H1 (cell line): ENCODE measurements at regions not wholly inside any gene's neighbourhood (a gene's known extent, or its start where the extent isn't known, plus 50 kb on each side); places are given as distances from the start of the nearest gene placed in this dataset.

Source experiments
- CTCF ChIA-PET: fragments of 300-600 bp; sonication (Branson Sonifier 250); formaldehyde crosslinking; loops from one replicate; lab custom pipeline; 2021; ENCODE audit not compliant: partially characterized antibody; lab: Charles Lee
- POLR2A ChIA-PET: fragments of 300-600 bp; sonication (Branson Sonifier 250); formaldehyde crosslinking; loops from one replicate; lab custom pipeline; 2021; ENCODE audit warnings: inconsistent platforms; ENCODE audit not compliant: partially characterized antibody; lab: Charles Lee
- DNase-seq, 2 experiments: peaks; one replicate each; pipeline versions ENCODE4 v3.0.0 to v3.0.0-alpha.2; 2010 to 2022; ENCODE audit warnings: low spot score in 2 of 2, low read depth in 1 of 2, mixed read lengths in 1 of 2
- FAIRE-seq: peaks from 2 replicates; lab custom pipeline; 2011; peaks lifted over from hg19 to GRCh38; lab: Jason Lieb, UNC
- H2AFZ ChIP-seq: 2 replicates; pipeline ENCODE4 v1.8.1; 2012; ENCODE audit warnings: low read length, inconsistent platforms
- H2AK5ac ChIP-seq: 2 replicates; pipeline ENCODE4 v1.6.1; 2013; ENCODE audit warnings: low read depth, low read length
- H2BK120ac ChIP-seq: replicated peaks from 2 replicates; pipeline ENCODE3; 2013; ENCODE audit warnings: low read depth, low read length, inconsistent platforms
- H2BK12ac ChIP-seq: 2 replicates; pipeline ENCODE4 v1.6.1; 2013; ENCODE audit warnings: low read depth, low read length
- H2BK15ac ChIP-seq: 2 replicates; pipeline ENCODE4 v1.6.1; 2013; ENCODE audit warnings: low read length
- H2BK20ac ChIP-seq: 2 replicates; pipeline ENCODE4 v1.6.1; 2013; ENCODE audit warnings: low read length
- H2BK5ac ChIP-seq: 2 replicates; pipeline ENCODE4 v1.6.1; 2013; ENCODE audit warnings: low read depth, low read length
- H3K14ac ChIP-seq: 2 replicates; pipeline ENCODE4 v1.6.1; 2013; ENCODE audit warnings: inconsistent platforms; ENCODE audit not compliant: insufficient read length
- H3K18ac ChIP-seq: 2 replicates; pipeline ENCODE4 v1.6.1; 2013; ENCODE audit warnings: low read length; ENCODE audit errors: extremely low read depth
- H3K23ac ChIP-seq: 2 replicates; pipeline ENCODE4 v1.6.1; 2013; ENCODE audit warnings: inconsistent platforms; ENCODE audit not compliant: insufficient read length
- H3K23me2 ChIP-seq: 2 replicates; pipeline ENCODE4 v1.6.1; 2013; ENCODE audit warnings: low read depth, low read length
- H3K27ac ChIP-seq: 2 replicates; pipeline ENCODE4 v1.6.1; 2011; ENCODE audit warnings: low read depth, low read length, inconsistent platforms
- H3K27me3 ChIP-seq, 4 experiments: replicated peaks in 1 of 4; 1 replicate in 1 of 4; 2 replicates in 3 of 4; pipeline versions ENCODE4 v1.6.1 to v1.8.1; 2011 to 2013; ENCODE audit warnings: low read length in 3 of 4, mild to moderate bottlenecking in 3 of 4, inconsistent platforms in 2 of 4, mixed read lengths in 2 of 4, moderate library complexity in 1 of 4; ENCODE audit not compliant: control insufficient read depth in 3 of 4, insufficient read depth in 3 of 4; ENCODE audit errors: extremely low read depth in 1 of 4
- H3K36me3 ChIP-seq, 4 experiments: 2 replicates each; pipeline versions ENCODE4 v1.6.1 to v1.8.1; 2011 to 2013; ENCODE audit warnings: mild to moderate bottlenecking in 4 of 4, low read length in 3 of 4, moderate library complexity in 2 of 4, control low read depth in 1 of 4, inconsistent platforms in 1 of 4; ENCODE audit not compliant: insufficient read depth in 4 of 4, control insufficient read depth in 2 of 4
- H3K4ac ChIP-seq: replicated peaks from 2 replicates; pipeline ENCODE3; 2013; ENCODE audit warnings: low read length, low read depth, mixed read lengths, inconsistent platforms; ENCODE audit not compliant: insufficient read length
- H3K4me1 ChIP-seq, 4 experiments: replicated peaks in 1 of 4; 1 replicate in 1 of 4; 2 replicates in 3 of 4; pipeline versions ENCODE4 v1.6.1 to v1.8.1; 2011 to 2013; ENCODE audit warnings: low read length in 3 of 4, inconsistent platforms in 2 of 4, mixed read lengths in 1 of 4; ENCODE audit not compliant: insufficient read depth in 4 of 4, control insufficient read depth in 3 of 4
- H3K4me2 ChIP-seq, 2 experiments: 2 replicates each; pipeline versions ENCODE4 v1.6.1 to v1.8.1; 2011 to 2013; ENCODE audit warnings: low read depth in 2 of 2, low read length in 2 of 2, control low read depth in 1 of 2, inconsistent platforms in 1 of 2, mild to moderate bottlenecking in 1 of 2; ENCODE audit not compliant: insufficient read depth in 1 of 2
- H3K4me3 ChIP-seq, 4 experiments: fragments of 200-600, 300-600 bp in 1 of 4; sonication (generic), shearing (Covaris generic), sonication (Bioruptor Twin) in 1 of 4; 2 replicates each; pipeline versions ENCODE4 v1.5.1 to v1.8.1; 2011 to 2016; ENCODE audit warnings: low read length in 4 of 4, low read depth in 3 of 4, control low read depth in 2 of 4, inconsistent platforms in 2 of 4, mild to moderate bottlenecking in 2 of 4, mixed read lengths in 1 of 4, moderate library complexity in 1 of 4; ENCODE audit not compliant: insufficient read depth in 2 of 4; ENCODE audit errors: extremely low read depth in 1 of 4
- H3K56ac ChIP-seq: replicated peaks from 2 replicates; pipeline ENCODE3; 2013; ENCODE audit warnings: low read depth, mild to moderate bottlenecking, mixed read lengths, low read length, inconsistent platforms; ENCODE audit not compliant: insufficient read length
- H3K79me1 ChIP-seq: 2 replicates; pipeline ENCODE4 v1.6.1; 2013; ENCODE audit warnings: low read depth, low read length, control low read depth
- H3K79me2 ChIP-seq, 2 experiments: 2 replicates each; pipeline versions ENCODE4 v1.6.1 to v1.8.1; 2012 to 2013; ENCODE audit warnings: low read length in 2 of 2, mild to moderate bottlenecking in 2 of 2, inconsistent platforms in 1 of 2; ENCODE audit not compliant: insufficient read depth in 2 of 2, control insufficient read depth in 1 of 2
- H3K9ac ChIP-seq, 4 experiments: replicated peaks in 1 of 4; 1 replicate in 1 of 4; 2 replicates in 3 of 4; pipeline versions ENCODE4 v1.6.1 to v1.8.1; 2011 to 2013; ENCODE audit warnings: low read depth in 3 of 4, low read length in 3 of 4, control low read depth in 2 of 4, mild to moderate bottlenecking in 2 of 4, moderate library complexity in 2 of 4, inconsistent platforms in 1 of 4; ENCODE audit errors: extremely low read depth in 1 of 4
- H3K9me3 ChIP-seq, 2 experiments: 2 replicates each; pipeline versions ENCODE4 v1.6.1 to v1.8.1; 2012 to 2013; ENCODE audit warnings: mild to moderate bottlenecking in 2 of 2, moderate library complexity in 2 of 2, control low read depth in 1 of 2, inconsistent platforms in 1 of 2, low read depth in 1 of 2, low read length in 1 of 2, mixed read lengths in 1 of 2; ENCODE audit not compliant: insufficient read depth in 2 of 2
- H4K20me1 ChIP-seq, 2 experiments: replicated peaks in 1 of 2; 2 replicates each; pipeline versions ENCODE3 to v1.8.1; 2011 to 2013; ENCODE audit warnings: inconsistent platforms in 2 of 2, low read length in 2 of 2, mild to moderate bottlenecking in 1 of 2; ENCODE audit not compliant: insufficient read depth in 2 of 2, control insufficient read depth in 1 of 2
- H4K5ac ChIP-seq: 2 replicates; pipeline ENCODE4 v1.6.1; 2013; ENCODE audit warnings: low read length, low read depth, mixed read lengths, inconsistent platforms; ENCODE audit not compliant: insufficient read length
- H4K8ac ChIP-seq: 2 replicates; pipeline ENCODE4 v1.8.0; 2013; ENCODE audit warnings: mild to moderate bottlenecking, moderate library complexity, low read length, inconsistent platforms; ENCODE audit not compliant: insufficient read depth; ENCODE audit errors: extremely low read depth
- H4K91ac ChIP-seq: replicated peaks from 2 replicates; pipeline ENCODE3; 2013; ENCODE audit warnings: low read length, mixed read lengths, inconsistent platforms; ENCODE audit not compliant: insufficient read length
- ATF2 ChIP-seq: IDR thresholded peaks from 2 replicates; pipeline ENCODE4 v1.6.1; 2012; ENCODE audit warnings: low read length, inconsistent platforms
- BCL11A ChIP-seq, 2 experiments: IDR thresholded peaks; one replicate each; pipeline ENCODE4 v1.6.1; 2011; ENCODE audit warnings: low read depth in 2 of 2, low read length in 2 of 2, mild to moderate bottlenecking in 2 of 2
- BRCA1 ChIP-seq: IDR thresholded peaks from 2 replicates; pipeline ENCODE4 v1.6.1; 2012; ENCODE audit warnings: low read depth, low read length, improper control_type of control experiment
- EGR1 ChIP-seq: IDR thresholded peaks from 2 replicates; pipeline ENCODE4 v1.6.1; 2011; ENCODE audit warnings: low read depth, low read length, borderline replicate concordance
- GABPA ChIP-seq: IDR thresholded peaks from 2 replicates; pipeline ENCODE4 v1.6.1; 2011; ENCODE audit warnings: mild to moderate bottlenecking, low read length, moderate library complexity, borderline replicate concordance; ENCODE audit not compliant: insufficient read depth
- HDAC2 ChIP-seq, 2 experiments: fragments of 300-600 bp in 1 of 2; sonication (generic) in 1 of 2; IDR thresholded peaks; 2 replicates each; pipeline ENCODE4 v1.6.1; 2011 to 2012; ENCODE audit warnings: low read depth in 2 of 2, low read length in 2 of 2, mild to moderate bottlenecking in 2 of 2, moderate library complexity in 2 of 2, borderline replicate concordance in 1 of 2, inconsistent platforms in 1 of 2
- JUN ChIP-seq: IDR thresholded peaks from 2 replicates; pipeline ENCODE4 v1.6.1; 2011; ENCODE audit warnings: low read depth, mild to moderate bottlenecking, improper control_type of control experiment, low read length
- KDM1A ChIP-seq: fragments of 200-600, 300-600 bp; sonication (generic); IDR thresholded peaks from 2 replicates; pipeline ENCODE4 v1.7.1; 2016; ENCODE audit warnings: mild to moderate bottlenecking, low read length, borderline replicate concordance
- SIRT6 ChIP-seq: IDR thresholded peaks from one replicate; pipeline ENCODE4 v1.7.1; 2012; ENCODE audit warnings: low read length, inconsistent platforms
- WGBS, 2 experiments: shearing (Covaris generic) in 1 of 2; methylation state at CpG; one replicate each; pipeline versions ENCODE4 v1.1.6 to v1.1.7; 2013 to 2015; ENCODE audit warnings: low lambda C conversion rate in 2 of 2, mixed read lengths in 2 of 2, inconsistent platforms in 1 of 2, low coverage in 1 of 2, missing lambda C conversion rate in 1 of 2; ENCODE audit not compliant: insufficient replicate concordance in 2 of 2, insufficient coverage in 1 of 2, insufficient read length in 1 of 2; ENCODE audit errors: extremely low coverage in 1 of 2, missing lambda C conversion rate in 1 of 2; 5-methylcytosine and 5-hydroxymethylcytosine counted together
- TF ChIP-seq, protein P1 (sequence below): IDR thresholded peaks from 2 replicates; pipeline ENCODE4 v1.6.1; 2012; ENCODE audit warnings: inconsistent platforms

GRCh38 chr9:119986713-119987112 lies 593.3 kb downstream of the CDK5RAP2 start:
- H3K79me2 ChIP-seq, result no peaks in the 10 kb centered on the region
- no peak overlapping the region for H2BK120ac ChIP-seq
- H3K14ac ChIP-seq, result no peak overlapping the region
- H3K9me3 ChIP-seq, result no peaks in the 10 kb centered on the region
- H4K5ac ChIP-seq, result no peak overlapping the region
- CTCF ChIA-PET, result interaction anchor here (2.5 kb wide), 1 partner anchor 18 kb away, joined by 7 read pairs; no protein-coding TSS in a partner anchor
- H3K36me3 ChIP-seq, result no peaks in the 10 kb centered on the region
- no peak overlapping the region for H3K18ac ChIP-seq
- H3K23ac ChIP-seq, result no peak overlapping the region
- no peak overlapping the region for H3K56ac ChIP-seq
- DNase-seq, result no peak
- no peak overlapping the region for H3K4me3 ChIP-seq
- H3K27me3 ChIP-seq, result no peaks in the 10 kb centered on the region
- H2AK5ac ChIP-seq, result no peak overlapping the region
- no peak overlapping the region for H2BK20ac ChIP-seq
- no peak overlapping the region for H2BK5ac ChIP-seq
- H2AFZ ChIP-seq, result no peak overlapping the region
- no peaks in the 10 kb centered on the region for H3K79me1 ChIP-seq
- no peak overlapping the region for H3K4ac ChIP-seq
- no peak overlapping the region for H3K9ac ChIP-seq
- no peaks in the 10 kb centered on the region for H3K23me2 ChIP-seq
- no peak overlapping the region for H2BK15ac ChIP-seq
- H2BK12ac ChIP-seq, result no peak overlapping the region
- FAIRE-seq, result no peak
- no peak overlapping the region for H3K27ac ChIP-seq
- H3K4me1 ChIP-seq, result no peaks in the 10 kb centered on the region
- WGBS, 2 experiments, result 86% methylated on average over 11 of the region's 11 CpGs; no CpG with 5 or more reads in 1 of the 2 experiments
- POLR2A ChIA-PET, result no interaction called here
- no peak overlapping the region for H4K91ac ChIP-seq
- H3K4me2 ChIP-seq, result no peak overlapping the region
- no peak overlapping the region for H4K8ac ChIP-seq
- H4K20me1 ChIP-seq, result no peaks in the 10 kb centered on the region
- TF ChIP-seq HDAC2 (IDR thresholded peaks at IDR 0.05; ENCODE audit: borderline replicate concordance in 1 of 2, low read depth in 2 of 2, low read length in 2 of 2) (no peak), ATF2 (no peak), KDM1A (no peak), JUN (no peak), BCL11A (IDR thresholded peaks at IDR 0.05; ENCODE audit: low read depth in 2 of 2, low read length in 2 of 2) (no peak), GABPA (no peak), SIRT6 (no peak), EGR1 (no peak), BRCA1 (no peak)
- TF ChIP-seq, protein P1, sequence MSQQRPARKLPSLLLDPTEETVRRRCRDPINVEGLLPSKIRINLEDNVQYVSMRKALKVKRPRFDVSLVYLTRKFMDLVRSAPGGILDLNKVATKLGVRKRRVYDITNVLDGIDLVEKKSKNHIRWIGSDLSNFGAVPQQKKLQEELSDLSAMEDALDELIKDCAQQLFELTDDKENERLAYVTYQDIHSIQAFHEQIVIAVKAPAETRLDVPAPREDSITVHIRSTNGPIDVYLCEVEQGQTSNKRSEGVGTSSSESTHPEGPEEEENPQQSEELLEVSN, result no peak
